ENCODE measurements at regions not wholly inside any gene's neighbourhood (a gene's known extent, or its start where the extent isn't known, plus 50 kb on each side); places are given as distances from the start of the nearest gene placed in this dataset.

DNA sequence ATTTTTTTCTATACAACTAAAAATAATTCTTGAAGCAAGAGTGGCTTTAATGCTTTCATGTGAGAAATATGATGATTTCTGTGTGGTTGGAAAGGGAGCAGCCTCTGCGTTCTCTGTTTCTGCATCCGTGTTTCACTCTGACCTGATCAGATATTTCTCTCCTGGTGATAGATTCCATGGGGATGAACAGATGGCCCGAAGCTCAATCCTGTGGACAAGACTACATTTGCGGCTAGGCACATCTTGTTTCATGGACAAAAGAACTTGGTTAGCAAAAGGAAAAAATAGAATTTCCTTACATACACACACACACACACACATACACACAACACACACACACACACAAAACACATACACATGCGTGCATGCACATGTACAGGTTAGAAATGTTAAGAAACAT is 218.2 kb upstream of the ADAMTS16 start:
- no peak for DNase-seq

DNA sequence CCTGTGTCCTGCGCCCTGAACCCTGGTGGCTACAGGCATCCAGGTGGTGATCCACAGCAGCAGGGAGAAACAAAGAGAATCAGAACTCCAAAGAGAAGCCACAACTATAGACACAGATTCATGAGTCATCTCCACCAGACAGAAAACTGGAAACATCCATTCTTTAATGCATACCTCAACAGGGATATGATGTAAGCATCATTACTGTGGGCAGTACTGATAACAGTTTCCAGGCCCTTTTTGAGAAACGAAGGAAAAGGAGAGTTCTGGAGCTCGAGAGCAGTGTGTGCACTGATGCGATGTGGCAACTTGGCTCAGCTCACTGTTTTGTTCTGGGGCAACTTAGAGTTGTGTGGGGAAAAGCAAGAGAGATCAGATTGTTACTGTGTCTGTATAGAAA is 215.6 kb upstream of the ADAMTS16 start:
- no peak for DNase-seq

DNA sequence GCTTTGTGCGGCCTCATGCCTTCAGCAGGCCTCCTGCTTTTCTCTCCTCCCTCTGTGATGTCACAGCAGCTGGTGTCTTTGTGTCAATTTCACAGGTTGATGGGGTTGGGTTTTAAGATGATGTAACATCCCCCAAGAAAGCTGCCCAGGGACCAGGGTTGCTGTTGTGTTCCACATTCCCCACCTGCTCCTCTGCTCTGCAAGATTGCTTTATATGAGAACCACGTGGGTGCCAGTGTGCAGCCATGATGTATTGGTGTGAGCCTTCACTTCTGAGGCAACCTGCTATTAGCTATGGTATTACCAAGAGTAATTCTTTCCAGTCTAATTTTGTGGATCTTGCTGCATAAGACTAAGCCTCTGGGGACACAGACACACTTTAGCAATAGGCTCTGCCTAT is 213.0 kb upstream of the ADAMTS16 start:
- no peak for DNase-seq

DNA sequence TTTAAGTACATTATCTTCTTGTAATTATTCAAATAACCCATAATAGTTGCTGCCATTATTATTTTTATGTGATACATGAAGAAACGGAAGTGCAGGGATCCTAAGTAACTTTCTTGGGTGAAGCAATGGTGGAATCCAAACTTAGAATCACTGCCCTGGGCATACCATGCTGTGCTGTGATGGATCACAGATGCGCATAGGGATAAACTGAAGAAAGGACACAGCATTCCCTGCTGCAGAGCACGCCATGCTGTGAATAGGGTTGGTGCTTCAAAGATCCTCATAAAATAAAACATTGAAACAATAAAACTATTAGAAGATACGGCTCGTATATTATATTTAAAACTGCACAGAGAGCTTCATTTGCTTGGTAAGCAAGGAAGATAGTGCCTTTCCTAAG is 211.7 kb upstream of the ADAMTS16 start:
- DNase-seq = no peak

GRCh38 chr5:4929092-4929655 is 211.0 kb upstream of the ADAMTS16 start:
- DNase-seq = no peak

- DNase-seq = no peak
These were observed 200.9 kb upstream of the ADAMTS16 start for GRCh38 chr5:4939042-4939781.

DNA sequence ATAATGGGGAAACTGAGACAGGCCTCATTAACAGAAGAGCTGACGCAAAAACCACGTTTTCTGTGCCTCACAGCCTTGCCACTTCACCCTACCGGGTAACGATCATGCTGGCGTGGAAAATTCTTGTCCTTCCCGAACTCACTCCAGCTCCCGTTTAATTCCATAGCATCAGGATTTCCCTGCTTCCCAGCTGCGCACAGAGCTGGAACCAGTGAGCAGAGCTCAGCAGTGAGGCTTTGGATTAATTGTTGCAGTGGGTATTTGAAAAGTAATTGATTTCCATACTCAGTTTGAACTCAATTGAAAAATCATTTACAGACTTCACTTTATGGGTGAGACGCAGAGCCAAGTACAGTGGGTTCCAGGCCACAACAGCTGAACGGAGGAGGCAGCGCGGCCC is 199.0 kb upstream of the ADAMTS16 start:
- no peak for DNase-seq

GRCh38 chr5:4941957-4942830 is 197.9 kb upstream of the ADAMTS16 start:
- no peak for DNase-seq

DNA sequence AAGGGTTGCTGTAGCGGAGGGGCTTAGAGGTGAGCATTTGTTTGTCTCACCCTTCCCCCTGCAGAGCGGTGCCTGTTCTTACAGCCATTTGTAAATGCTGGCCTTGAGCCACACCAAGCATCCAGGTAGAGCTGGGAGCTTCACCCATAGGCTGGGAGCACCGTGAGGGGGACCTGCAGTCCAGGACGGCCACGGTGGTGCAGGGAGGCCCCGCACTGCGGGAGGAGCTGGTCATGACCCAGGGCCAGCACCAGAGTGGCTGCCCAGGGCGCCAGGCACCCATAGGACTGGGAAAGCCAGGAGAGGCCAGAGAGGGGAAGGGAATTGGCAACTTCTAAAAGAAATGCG is 197.3 kb upstream of the ADAMTS16 start:
- DNase-seq = no peak

DNA sequence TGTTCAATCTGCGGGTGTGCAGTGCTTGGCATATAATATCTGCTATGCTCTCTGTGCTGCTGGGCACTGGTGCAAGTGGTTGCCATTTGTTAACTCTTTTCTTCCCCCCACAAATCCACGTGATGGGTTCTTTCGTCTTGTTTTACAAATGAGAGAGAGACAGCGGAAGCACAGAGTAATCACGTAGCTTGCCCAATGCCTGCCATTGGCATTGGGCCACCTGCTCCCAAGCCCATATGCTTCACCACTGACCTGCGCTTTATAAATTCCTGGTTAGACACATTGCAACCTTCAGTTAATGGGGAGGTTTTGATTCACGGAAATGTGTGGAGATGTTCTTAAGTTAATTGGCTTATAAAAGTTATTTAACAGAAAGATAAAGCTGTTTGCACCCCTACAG is 194.8 kb upstream of the ADAMTS16 start:
- no peak for DNase-seq

DNA sequence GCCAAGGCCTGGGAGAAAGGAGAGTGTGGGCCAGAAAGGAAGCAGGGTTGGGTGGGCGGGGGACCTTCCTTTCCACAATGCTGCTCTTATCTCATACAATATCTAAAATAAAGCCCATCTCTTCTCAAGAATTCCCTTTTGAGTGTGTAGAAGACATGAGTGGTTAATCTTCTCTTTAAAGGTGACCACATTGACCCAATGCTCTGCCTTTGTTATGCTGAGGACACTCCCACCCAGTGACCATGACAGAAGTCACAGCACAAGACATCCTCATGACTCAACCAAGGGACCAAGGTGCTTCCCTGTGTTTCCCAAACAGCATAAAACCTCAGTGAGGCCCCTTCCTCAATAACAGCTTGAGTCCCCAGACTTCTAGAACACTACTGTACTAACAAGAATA is 193.0 kb upstream of the ADAMTS16 start:
- DNase-seq = no peak

DNA sequence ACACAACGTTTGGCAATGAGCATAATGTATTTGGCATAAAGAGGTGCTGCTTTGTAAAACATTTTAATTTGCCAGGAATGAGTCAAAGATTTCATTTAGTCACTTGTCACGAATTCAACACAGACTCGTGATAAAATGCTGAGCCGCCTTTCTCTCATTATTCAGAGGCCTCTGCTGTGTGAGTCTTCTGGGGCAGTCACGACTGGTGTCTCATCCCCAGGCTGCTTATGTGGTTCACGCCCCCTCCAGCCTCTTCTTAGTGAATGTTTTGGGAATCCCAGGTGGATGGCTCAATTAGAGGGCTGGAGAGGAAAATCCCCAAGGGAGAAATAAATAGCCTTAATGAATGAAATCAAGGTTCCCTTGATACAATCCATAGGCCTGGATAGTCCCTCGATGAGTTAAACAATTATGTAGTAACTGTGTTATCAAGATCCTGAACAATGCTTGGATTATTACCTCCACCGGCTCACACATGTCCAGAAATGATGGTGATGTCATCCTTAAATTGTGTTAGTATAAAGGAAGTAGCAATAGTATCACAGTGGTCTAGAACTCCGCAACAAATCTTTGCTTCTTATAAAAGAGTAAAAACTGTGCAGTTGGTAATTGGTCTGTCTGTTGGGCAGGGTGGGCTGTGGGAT is 192.1 kb upstream of the ADAMTS16 start:
- DNase-seq = no peak

DNA sequence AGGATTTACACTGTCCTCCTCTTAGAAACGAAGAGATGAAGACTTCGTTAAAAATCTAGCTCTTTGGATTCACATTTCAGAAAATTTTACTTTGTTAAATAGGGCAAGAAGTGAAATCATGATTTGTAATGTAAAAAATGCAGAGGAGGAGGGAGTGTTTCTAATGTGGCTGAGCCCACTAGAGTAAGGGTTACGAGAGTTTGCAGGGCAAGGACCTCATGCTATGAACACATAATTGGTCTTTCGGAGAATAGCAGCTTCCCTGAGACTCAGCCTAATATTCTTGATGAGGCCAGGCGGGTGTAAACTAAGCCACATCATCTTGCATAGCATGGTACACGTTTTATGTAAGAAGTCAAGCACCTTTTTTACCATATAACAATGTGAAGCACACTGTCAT is 191.0 kb upstream of the ADAMTS16 start:
- no peak for DNase-seq

- no peak for DNase-seq
These were observed 186.6 kb upstream of the ADAMTS16 start for GRCh38 chr5:4953576-4953975.

- no peak for DNase-seq
These were observed 186.1 kb upstream of the ADAMTS16 start for GRCh38 chr5:4954048-4954447.

GRCh38 chr5:4963265-4963664 is 176.9 kb upstream of the ADAMTS16 start:
- no peak for DNase-seq

- no peak for DNase-seq
These were observed 170.8 kb upstream of the ADAMTS16 start for GRCh38 chr5:4969351-4969750.

DNA sequence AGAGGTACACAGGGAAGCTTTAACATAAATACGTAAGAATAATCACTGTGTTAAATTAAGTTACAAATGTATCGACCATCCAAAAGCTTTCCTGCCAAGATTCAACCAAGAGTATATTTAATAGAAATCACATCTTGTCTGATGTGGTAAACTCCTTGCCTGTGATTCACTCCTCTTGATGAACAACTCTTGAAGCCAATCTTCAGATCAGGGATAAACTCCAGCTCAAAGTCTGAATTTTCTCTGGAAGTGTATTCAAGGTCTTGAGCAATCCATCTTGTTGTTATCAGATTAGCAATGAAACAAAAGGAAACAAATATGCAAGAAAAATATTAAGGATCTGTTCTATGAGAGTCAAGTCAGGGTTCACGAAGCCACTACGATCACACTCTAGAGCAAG is 170.0 kb upstream of the ADAMTS16 start:
- DNase-seq = no peak

DNA sequence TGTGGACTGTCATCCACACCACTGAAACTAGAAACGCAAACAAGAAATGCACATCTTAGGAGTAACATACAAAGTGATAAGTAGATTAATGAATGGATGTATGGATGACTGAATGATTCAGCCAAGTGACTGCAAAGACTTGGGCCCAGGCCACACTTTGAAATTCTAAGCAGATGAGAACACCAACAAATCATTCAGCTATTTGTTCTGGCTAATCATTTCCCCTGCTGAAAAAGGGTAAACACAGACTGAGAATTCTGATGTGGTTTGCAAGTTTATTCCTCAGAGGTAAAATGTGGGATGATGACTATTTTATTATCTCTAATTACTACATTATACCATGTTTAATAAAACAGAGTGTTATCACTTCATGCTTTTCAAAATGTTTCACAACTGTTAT is 163.2 kb upstream of the ADAMTS16 start:
- DNase-seq = no peak

- no peak for DNase-seq
These were observed 162.6 kb upstream of the ADAMTS16 start for GRCh38 chr5:4977416-4978110.

DNA sequence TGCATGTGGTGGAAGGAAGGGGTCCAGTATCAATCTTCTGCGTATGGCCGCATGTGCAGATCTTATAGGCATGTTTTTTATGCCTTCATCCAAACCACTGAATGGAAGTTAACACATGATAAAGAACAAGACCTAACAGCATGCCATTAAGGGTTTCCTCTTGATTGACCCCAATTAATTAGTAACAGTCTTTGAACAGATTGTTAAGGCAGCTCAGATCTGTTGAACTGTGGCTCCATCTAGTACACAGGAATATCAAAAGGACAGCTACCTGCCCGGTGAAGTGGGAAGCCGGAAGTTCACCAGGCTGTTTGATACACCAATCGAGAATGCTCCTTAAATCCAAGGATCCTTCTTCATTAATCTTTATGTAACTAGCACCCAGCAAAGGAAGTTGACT is 159.9 kb upstream of the ADAMTS16 start:
- no peak for DNase-seq

- DNase-seq = no peak
These were observed 158.5 kb upstream of the ADAMTS16 start for GRCh38 chr5:4981608-4982007.

DNA sequence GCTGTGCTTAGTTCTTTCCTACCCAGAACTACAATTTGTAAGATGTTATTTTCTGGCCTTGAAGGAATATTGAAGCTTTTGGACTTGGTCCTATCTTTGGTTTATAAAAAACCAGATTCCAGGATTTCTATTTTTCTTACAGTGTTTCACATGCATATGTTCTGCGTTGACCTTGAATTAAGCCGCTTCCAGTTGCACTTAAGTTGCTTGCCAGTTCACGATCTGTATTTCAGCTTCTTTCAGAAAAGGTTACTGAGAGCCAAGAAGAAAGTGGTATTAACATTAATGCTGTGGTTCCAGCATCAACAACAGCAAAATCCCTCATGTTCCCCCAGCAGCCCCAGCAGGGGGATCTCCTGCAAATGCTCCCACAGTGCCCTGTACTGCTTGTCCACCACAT is 156.4 kb upstream of the ADAMTS16 start:
- DNase-seq = no peak

Measured in CD4-positive, alpha-beta T cell treated with Interleukin-17A for 1 hour (primary cell).